ENCODE measurements at regions not wholly inside any gene's neighbourhood (a gene's known extent, or its start where the extent isn't known, plus 50 kb on each side); places are given as distances from the start of the nearest gene placed in this dataset.
"Not testable (repeated sequence)": the region's sequence is repeated elsewhere in the genome, so short reads cannot be mapped to it uniquely, and the experiment has no call there.

GRCh38 chr4:160546201-160546600 lies 1443.3 kb downstream of the RAPGEF2 start:
- H3K27ac ChIP-seq (ENCODE audit: low read length), result no peak overlapping the region
- no peak overlapping the region for H2AFZ ChIP-seq (ENCODE audit: low read depth, low read length)
- no peak overlapping the region for H3K4me3 ChIP-seq (ENCODE audit: low read length)
- H3K27me3 ChIP-seq (ENCODE audit: low read depth, low read length), result no peaks in the 10 kb centered on the region
- H4K20me1 ChIP-seq (ENCODE audit: insufficient read depth, low read length), result no peaks in the 10 kb centered on the region
- H3K4me1 ChIP-seq (ENCODE audit: low read length), result no peaks in the 10 kb centered on the region
- no peaks in the 10 kb centered on the region for H3K79me2 ChIP-seq (ENCODE audit: low read length)
- H3K4me2 ChIP-seq (ENCODE audit: low read length), result no peak overlapping the region
- H3K36me3 ChIP-seq (replicated peaks; ENCODE audit: low read depth, low read length), result peaks cover 3% of the 10 kb centered on the region
- no peak overlapping the region for H3K9ac ChIP-seq (ENCODE audit: low read length)
- TF ChIP-seq EZH2phosphoT487 (IDR thresholded peaks at IDR 0.05; ENCODE audit: low read depth) (no peak), CTCF (IDR thresholded peaks at IDR 0.05; ENCODE audit: low read depth, low read length) (no peak)
- H3K9me3 ChIP-seq (ENCODE audit: insufficient read depth, low read length), result no peaks in the 10 kb centered on the region

GRCh38 chr4:160549951-160550519 lies 1447.2 kb downstream of the RAPGEF2 start:
- H3K4me2 ChIP-seq (ENCODE audit: low read length); H3K9me3 ChIP-seq (ENCODE audit: insufficient read depth, low read length); H2AFZ ChIP-seq (ENCODE audit: low read depth, low read length); H3K79me2 ChIP-seq (ENCODE audit: low read length); H3K27me3 ChIP-seq (ENCODE audit: low read depth, low read length); H3K27ac ChIP-seq (ENCODE audit: low read length); H3K9ac ChIP-seq (ENCODE audit: low read length); H4K20me1 ChIP-seq (ENCODE audit: insufficient read depth, low read length); H3K36me3 ChIP-seq (replicated peaks; ENCODE audit: low read depth, low read length); H3K4me1 ChIP-seq (ENCODE audit: low read length); H3K4me3 ChIP-seq (ENCODE audit: low read length): not testable (repeated sequence)

- TF ChIP-seq CTCF (IDR thresholded peaks at IDR 0.05; ENCODE audit: low read depth, low read length) (no peak), EZH2phosphoT487 (IDR thresholded peaks at IDR 0.05; ENCODE audit: low read depth) (no peak)
- Histone ChIP-seq H3K27me3 (ENCODE audit: low read depth, low read length) (no peaks in the 10 kb centered on the region), H3K27ac (ENCODE audit: low read length) (no peak overlapping the region), H3K4me1 (ENCODE audit: low read length) (peaks cover 31% of the 10 kb centered on the region), H3K36me3 (replicated peaks; ENCODE audit: low read depth, low read length) (no peaks in the 10 kb centered on the region), H3K79me2 (ENCODE audit: low read length) (no peaks in the 10 kb centered on the region), H3K4me3 (ENCODE audit: low read length) (no peak overlapping the region), H4K20me1 (ENCODE audit: insufficient read depth, low read length) (no peaks in the 10 kb centered on the region), H2AFZ (ENCODE audit: low read depth, low read length) (no peak overlapping the region), H3K9me3 (ENCODE audit: insufficient read depth, low read length) (no peaks in the 10 kb centered on the region), H3K9ac (ENCODE audit: low read length) (no peak overlapping the region), H3K4me2 (ENCODE audit: low read length) (peak overlapping the region; percentile 52)
Observed at GRCh38 chr4:160562661-160563060, 1459.8 kb downstream of the RAPGEF2 start.

GRCh38 chr4:160563552-160564282 lies 1460.8 kb downstream of the RAPGEF2 start:
- Histone ChIP-seq H3K27me3 (ENCODE audit: low read depth, low read length) (no peaks in the 10 kb centered on the region), H3K36me3 (replicated peaks; ENCODE audit: low read depth, low read length) (no peaks in the 10 kb centered on the region), H3K4me2 (ENCODE audit: low read length) (peak overlapping the region; percentile 52), H2AFZ (ENCODE audit: low read depth, low read length) (peak overlapping the region; percentile 36; the same call in 1 of the 2 replicates), H3K4me3 (ENCODE audit: low read length) (peak overlapping the region; percentile 43), H3K4me1 (ENCODE audit: low read length) (peaks cover 31% of the 10 kb centered on the region), H3K9me3 (ENCODE audit: insufficient read depth, low read length) (no peaks in the 10 kb centered on the region), H4K20me1 (ENCODE audit: insufficient read depth, low read length) (no peaks in the 10 kb centered on the region), H3K79me2 (ENCODE audit: low read length) (no peaks in the 10 kb centered on the region), H3K9ac (ENCODE audit: low read length) (no peak overlapping the region), H3K27ac (ENCODE audit: low read length) (peak overlapping the region; percentile 6; the same call in 1 of the 2 replicates)
- TF ChIP-seq EZH2phosphoT487 (IDR thresholded peaks at IDR 0.05; ENCODE audit: low read depth) (no peak), CTCF (IDR thresholded peaks at IDR 0.05; ENCODE audit: low read depth, low read length) (no peak)

Data from OCI-LY3 (cell line).